NB4 (cell line): ENCODE measurements at regions not wholly inside any gene's neighbourhood (a gene's known extent, or its start where the extent isn't known, plus 50 kb on each side); places are given as distances from the start of the nearest gene placed in this dataset.
A peak's percentile ranks its signal among the peaks of the same experiment; 100 is the strongest.

Experiments
- DNase-seq: peaks from one replicate; pipeline ENCODE4 v3.0.0; 2010; ENCODE audit warnings: low read depth
- H3K4me3 ChIP-seq: one replicate; pipeline ENCODE4 v1.5.1; 2011; ENCODE audit warnings: mild to moderate bottlenecking, low read depth, low read length, moderate library complexity
- CTCF ChIP-seq: IDR thresholded peaks from one replicate; pipeline ENCODE4 v1.5.1; 2012; ENCODE audit warnings: low read depth, low read length
- MAX ChIP-seq: IDR thresholded peaks from 2 replicates; pipeline ENCODE4 v1.6.1; 2011; ENCODE audit warnings: low read depth, low read length
- MYC ChIP-seq: IDR thresholded peaks from 2 replicates; pipeline ENCODE4 v1.6.1; 2011; ENCODE audit warnings: low read depth, low read length
- POLR2A ChIP-seq: IDR thresholded peaks from 2 replicates; pipeline ENCODE4 v1.6.1; 2011; ENCODE audit warnings: mild to moderate bottlenecking; ENCODE audit not compliant: insufficient read length; ENCODE audit errors: extremely low read depth

GRCh38 chr18:8962855-8963635, 139.5 kb upstream of the NDUFV2 start:
- no peak for TF ChIP-seq MYC
- TF ChIP-seq MAX: no peak
- no peak overlapping the region for H3K4me3 ChIP-seq
- DNase-seq: peak; percentile 36

- DNase-seq: no peak
- no peak for TF ChIP-seq CTCF
- no peak for TF ChIP-seq MYC
- TF ChIP-seq POLR2A: no peak
- no peak for TF ChIP-seq MAX
- no peak overlapping the region for H3K4me3 ChIP-seq
These were observed 138.6 kb upstream of the NDUFV2 start for GRCh38 chr18:8963876-8964275.

GRCh38 chr18:8965398-8965797, 137.1 kb upstream of the NDUFV2 start:
- no peak for TF ChIP-seq POLR2A
- H3K4me3 ChIP-seq: no peak overlapping the region
- DNase-seq: no peak

GRCh38 chr18:8966821-8967220, 135.7 kb upstream of the NDUFV2 start:
- H3K4me3 ChIP-seq: no peak overlapping the region
- DNase-seq: no peak
- no peak for TF ChIP-seq MYC
- TF ChIP-seq MAX: no peak
- no peak for TF ChIP-seq POLR2A
- no peak for TF ChIP-seq CTCF

DNA sequence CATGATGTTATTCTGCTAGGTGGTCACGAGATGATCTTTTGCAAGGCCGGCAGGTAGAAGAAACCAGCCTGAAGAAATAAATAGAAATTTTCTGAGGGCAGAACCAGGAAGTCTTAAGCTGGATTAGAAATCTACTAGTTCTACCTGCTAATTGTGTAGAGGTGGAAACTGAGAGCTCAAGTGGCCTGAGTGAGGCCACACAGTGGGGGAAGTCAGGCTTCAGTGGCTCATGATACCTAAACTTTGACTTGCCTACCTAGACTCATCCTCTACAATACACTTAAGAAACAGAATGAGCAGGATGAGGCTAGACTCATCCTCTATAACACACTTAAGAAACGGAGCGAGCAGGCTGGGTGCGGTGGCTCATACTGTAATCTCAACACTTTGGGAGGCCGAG, 134.9 kb upstream of the NDUFV2 start:
- H3K4me3 ChIP-seq: no peak overlapping the region
- DNase-seq: no peak
- no peak for TF ChIP-seq POLR2A
- TF ChIP-seq CTCF: no peak

DNA sequence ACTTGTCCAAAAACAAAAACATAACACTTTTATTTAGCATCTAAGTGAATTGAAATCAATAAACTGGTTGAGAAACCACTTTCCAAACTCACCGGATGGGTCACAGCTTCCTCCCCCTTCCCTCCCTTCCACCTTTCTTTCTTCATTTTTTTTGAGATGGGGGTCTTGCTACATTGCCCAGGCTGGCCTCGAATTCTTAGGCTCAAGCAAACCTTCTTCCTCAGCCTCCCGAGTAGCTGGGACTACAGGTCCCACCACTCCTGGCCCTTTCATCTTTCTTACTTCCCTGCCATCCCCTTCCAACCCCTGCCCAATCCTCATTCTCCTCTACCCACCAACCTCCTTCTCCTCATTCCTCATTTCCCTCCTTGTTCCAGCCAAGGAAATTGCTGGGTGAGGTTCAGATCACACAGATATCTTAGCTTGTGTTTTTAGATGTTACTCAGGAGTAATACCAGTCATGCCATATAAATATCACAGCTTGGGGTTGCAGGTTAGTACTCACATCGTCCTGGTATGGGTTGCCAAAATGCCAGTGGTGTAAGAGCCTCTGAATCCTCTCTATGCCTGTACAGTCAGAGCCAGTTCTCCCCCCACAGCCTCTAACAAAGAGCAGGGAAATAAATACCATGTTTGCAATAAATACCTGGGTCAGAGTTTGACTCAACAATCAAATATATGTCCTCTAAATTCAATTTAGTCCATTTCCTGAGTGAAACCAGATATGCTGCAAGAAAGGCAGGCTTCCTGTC, 132.7 kb upstream of the NDUFV2 start:
- no peak for DNase-seq
- H3K4me3 ChIP-seq: no peak overlapping the region
- TF ChIP-seq MAX: no peak
- TF ChIP-seq CTCF: no peak
- no peak for TF ChIP-seq MYC
- no peak for TF ChIP-seq POLR2A

- no peak for DNase-seq
- H3K4me3 ChIP-seq: no peak overlapping the region
- TF ChIP-seq MAX (no peak), CTCF (no peak), MYC (no peak), POLR2A (no peak)
These were observed 131.7 kb upstream of the NDUFV2 start for GRCh38 chr18:8970843-8971242.
